Mesothelial cell of epicardium (in vitro differentiated cells): ENCODE measurements at regions not wholly inside any gene's neighbourhood (a gene's known extent, or its start where the extent isn't known, plus 50 kb on each side); places are given as distances from the start of the nearest gene placed in this dataset.

Experiments used
- DNase-seq, 2 experiments: peaks; one replicate each; pipeline ENCODE4 v3.0.0; 2021; ENCODE audit warnings: low spot score in 2 of 2; ENCODE audit not compliant: unreplicated experiment in 2 of 2
- H3K27ac Mint-ChIP-seq: 2 replicates; pipeline ENCODE4 v1.8.0; 2021; ENCODE audit warnings: mixed read lengths
- H3K27me3 Mint-ChIP-seq: 2 replicates; pipeline ENCODE4 v1.8.0; 2021; ENCODE audit warnings: low read depth, mixed read lengths
- H3K36me3 Mint-ChIP-seq: 2 replicates; pipeline ENCODE4 v1.8.0; 2021; ENCODE audit warnings: mixed read lengths
- H3K4me1 Mint-ChIP-seq: 2 replicates; pipeline ENCODE4 v1.8.0; 2021; ENCODE audit warnings: mixed read lengths
- H3K4me3 Mint-ChIP-seq: 2 replicates; pipeline ENCODE4 v1.8.0; 2021; ENCODE audit warnings: mild to moderate bottlenecking, moderate library complexity, mixed read lengths
- H3K9me3 Mint-ChIP-seq: 2 replicates; pipeline ENCODE4 v1.8.0; 2021; ENCODE audit warnings: mixed read lengths
- TF ChIP-seq, protein P1 (sequence below): fragments of 200-600 bp; sonication (generic); IDR thresholded peaks from one replicate; pipeline ENCODE4 v1.5.0; 2021; ENCODE audit warnings: antibody characterized with exemption; ENCODE audit not compliant: unreplicated experiment

DNA sequence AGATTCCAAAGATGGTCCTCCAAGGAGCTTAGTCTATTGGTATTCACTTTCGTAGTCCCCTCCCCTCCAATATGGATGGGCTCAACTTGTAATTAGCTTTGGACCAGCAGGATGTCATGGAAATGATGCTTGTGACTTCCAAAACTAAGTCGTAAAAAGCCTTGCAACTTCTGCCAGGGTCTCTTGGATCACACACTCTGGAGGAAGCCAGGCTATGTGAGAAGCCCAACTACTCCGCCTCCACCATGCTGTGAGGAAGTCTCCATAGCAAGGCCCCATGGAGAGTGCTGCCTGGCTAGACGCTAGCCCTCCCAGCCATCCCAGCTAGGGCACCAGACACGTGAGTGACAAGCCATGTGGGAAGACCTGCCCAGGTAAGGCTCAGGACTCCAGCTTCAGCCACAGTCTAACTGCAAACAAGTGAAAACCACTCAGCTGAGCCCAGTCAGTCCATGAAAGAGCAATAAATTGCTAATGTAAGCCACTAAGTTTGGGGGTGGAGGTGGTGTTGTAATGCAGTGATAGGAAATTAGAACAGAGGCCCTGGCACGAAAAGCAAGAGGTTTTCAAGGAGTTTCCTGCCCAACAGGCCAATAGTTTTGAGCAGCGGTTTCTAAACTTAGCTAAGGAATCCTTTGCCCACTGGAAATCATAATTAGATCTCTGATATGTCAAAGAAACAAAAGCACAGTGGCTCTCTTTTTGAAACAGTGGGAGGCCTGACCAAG, 77.5 kb upstream of the GLI2 start:
- Mint-ChIP-seq H3K27me3 (peaks cover 35% of the 10 kb centered on the region), H3K36me3 (no peaks in the 10 kb centered on the region), H3K27ac (no peak overlapping the region), H3K4me3 (no peak overlapping the region), H3K9me3 (peaks cover 3% of the 10 kb centered on the region), H3K4me1 (peaks cover 7% of the 10 kb centered on the region)
- DNase-seq: no peak
- TF ChIP-seq, protein P1, sequence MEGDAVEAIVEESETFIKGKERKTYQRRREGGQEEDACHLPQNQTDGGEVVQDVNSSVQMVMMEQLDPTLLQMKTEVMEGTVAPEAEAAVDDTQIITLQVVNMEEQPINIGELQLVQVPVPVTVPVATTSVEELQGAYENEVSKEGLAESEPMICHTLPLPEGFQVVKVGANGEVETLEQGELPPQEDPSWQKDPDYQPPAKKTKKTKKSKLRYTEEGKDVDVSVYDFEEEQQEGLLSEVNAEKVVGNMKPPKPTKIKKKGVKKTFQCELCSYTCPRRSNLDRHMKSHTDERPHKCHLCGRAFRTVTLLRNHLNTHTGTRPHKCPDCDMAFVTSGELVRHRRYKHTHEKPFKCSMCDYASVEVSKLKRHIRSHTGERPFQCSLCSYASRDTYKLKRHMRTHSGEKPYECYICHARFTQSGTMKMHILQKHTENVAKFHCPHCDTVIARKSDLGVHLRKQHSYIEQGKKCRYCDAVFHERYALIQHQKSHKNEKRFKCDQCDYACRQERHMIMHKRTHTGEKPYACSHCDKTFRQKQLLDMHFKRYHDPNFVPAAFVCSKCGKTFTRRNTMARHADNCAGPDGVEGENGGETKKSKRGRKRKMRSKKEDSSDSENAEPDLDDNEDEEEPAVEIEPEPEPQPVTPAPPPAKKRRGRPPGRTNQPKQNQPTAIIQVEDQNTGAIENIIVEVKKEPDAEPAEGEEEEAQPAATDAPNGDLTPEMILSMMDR: no peak

DNA sequence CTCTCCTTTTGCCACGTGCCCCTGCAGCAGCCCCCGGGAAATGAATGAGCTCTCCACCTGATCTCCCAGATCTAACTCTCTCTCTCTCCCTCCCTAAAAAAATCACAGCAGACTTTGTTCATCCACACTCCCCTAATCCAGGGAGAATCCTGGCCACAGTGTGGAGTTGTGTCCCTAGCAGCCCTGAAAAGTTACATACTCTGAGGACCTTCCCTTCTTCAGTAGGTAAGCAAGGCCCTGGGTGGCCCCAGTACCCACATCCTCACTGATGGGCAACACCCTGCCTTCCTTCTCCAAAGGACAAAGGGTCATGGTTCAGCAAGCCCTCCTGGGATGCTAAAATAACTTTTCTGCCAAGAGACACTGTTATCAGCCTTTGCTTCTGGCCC, 76.9 kb upstream of the GLI2 start:
- H3K4me1 Mint-ChIP-seq: peaks cover 7% of the 10 kb centered on the region
- H3K4me3 Mint-ChIP-seq: no peak overlapping the region
- no peaks in the 10 kb centered on the region for H3K36me3 Mint-ChIP-seq
- H3K27ac Mint-ChIP-seq: no peak overlapping the region
- peaks cover 3% of the 10 kb centered on the region for H3K9me3 Mint-ChIP-seq
- DNase-seq: no peak
- H3K27me3 Mint-ChIP-seq: peaks cover 31% of the 10 kb centered on the region
- TF ChIP-seq, protein P1: no peak

DNA sequence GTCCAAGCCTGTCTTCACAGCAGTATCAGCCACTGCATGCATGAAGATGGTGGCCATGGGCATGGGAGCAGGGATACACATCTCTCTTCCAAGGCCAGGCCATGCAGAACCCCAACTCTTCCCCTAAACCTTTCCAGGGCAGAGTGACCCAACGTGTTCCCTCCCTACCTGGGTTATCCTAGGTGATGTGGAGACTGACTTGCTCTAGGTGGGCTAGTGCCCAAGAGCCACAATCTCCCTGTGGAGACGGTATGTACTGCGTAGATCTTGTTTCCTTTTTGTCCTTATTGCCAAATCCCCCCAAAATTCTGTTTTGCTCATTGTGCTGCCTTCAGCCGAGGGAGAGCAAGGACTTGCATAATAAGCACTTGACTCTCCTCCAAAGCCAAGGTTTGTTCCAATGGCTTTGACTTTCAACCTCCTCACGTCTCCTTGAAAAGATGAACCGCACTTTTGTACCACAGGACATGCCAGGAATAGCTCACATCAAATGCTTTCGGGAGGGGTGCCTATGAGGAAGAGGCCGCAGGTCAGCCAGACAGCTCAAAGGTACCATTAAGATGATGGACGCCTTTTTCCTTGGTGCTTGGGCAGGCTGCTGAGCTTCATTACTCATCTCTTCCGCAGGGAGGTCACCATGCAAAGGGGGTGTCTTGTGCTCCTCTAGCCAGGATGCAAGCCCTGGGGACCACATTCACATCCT, 76.2 kb upstream of the GLI2 start:
- no peak for DNase-seq
- H3K36me3 Mint-ChIP-seq: no peaks in the 10 kb centered on the region
- H3K27ac Mint-ChIP-seq: no peak overlapping the region
- H3K9me3 Mint-ChIP-seq: peaks cover 4% of the 10 kb centered on the region
- TF ChIP-seq, protein P1: no peak
- H3K27me3 Mint-ChIP-seq: peaks cover 26% of the 10 kb centered on the region
- H3K4me3 Mint-ChIP-seq: no peak overlapping the region
- peaks cover 7% of the 10 kb centered on the region for H3K4me1 Mint-ChIP-seq

DNA sequence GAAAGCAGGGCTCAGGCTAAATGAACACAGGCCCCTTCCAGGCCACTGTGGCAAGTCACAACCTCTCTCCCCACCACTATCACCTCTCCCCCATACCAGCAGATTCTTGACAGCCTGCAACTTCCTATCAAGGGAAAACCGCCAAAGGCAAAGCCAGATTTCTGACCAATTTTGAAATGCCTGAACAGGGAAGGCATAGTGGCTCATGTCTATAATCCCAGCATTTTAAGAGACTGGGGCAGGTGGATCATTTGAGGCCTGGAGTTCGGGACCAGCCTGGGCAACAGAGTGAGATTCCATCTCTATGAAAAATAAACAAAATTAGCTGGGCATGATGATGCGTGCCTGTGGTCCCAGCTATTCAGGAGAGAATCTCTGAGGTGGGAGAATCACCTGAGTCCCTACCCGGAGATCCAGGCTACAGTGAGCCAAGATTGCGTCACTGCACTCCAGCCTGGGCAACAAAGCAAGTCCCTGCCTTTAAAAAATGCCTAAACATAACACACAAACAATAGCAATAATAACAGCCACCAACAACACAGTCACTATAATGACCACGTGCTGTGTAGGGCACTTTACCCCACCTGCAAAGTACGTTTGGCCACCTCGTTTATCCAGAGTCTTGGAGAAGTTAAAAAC, 75.5 kb upstream of the GLI2 start:
- Mint-ChIP-seq H3K4me1 (peaks cover 7% of the 10 kb centered on the region), H3K36me3 (no peaks in the 10 kb centered on the region), H3K27me3 (peaks cover 23% of the 10 kb centered on the region), H3K27ac (no peak overlapping the region), H3K4me3 (no peak overlapping the region), H3K9me3 (peaks cover 11% of the 10 kb centered on the region)
- DNase-seq: no peak
- TF ChIP-seq, protein P1: no peak

DNA sequence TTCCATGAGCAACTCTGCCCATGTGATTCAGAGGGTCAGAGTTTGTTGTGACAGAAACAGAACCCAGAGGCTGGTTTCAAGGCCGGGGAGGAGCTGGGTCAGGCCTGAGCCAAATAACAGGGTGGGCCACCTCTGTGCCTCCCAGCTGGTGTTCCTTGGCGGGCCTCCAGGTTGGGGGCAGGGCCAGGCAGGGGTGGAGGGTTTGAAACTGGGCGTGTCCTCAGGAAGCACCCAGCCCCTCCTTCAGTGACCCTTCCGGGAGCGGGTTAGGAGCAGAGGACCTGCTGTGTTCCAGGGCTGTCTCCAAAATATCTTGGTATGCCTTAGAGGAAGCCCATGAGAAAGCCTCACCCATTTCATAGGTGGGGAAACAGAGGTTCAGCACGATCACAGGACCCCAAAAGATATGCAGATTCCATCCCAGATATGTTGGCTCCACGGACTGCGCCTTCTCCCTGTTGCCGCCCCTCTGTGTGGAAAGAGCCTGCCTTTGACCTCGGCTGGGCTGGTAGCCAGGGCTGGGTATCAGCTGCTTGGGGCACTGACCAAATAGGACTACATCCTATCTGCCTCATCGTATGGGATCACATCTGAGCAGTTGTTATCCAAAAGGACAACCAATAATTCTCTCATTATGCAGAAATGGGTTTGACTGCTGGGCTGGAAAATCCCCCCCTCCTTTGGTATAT, 74.8 kb upstream of the GLI2 start:
- Mint-ChIP-seq H3K4me1 (peaks cover 7% of the 10 kb centered on the region), H3K27me3 (peaks cover 22% of the 10 kb centered on the region), H3K9me3 (peaks cover 18% of the 10 kb centered on the region), H3K27ac (no peak overlapping the region), H3K36me3 (peaks cover 4% of the 10 kb centered on the region), H3K4me3 (no peak overlapping the region)
- TF ChIP-seq, protein P1: no peak
- DNase-seq: no peak
